ENCODE measurements at regions not wholly inside any gene's neighbourhood (a gene's known extent, or its start where the extent isn't known, plus 50 kb on each side); places are given as distances from the start of the nearest gene placed in this dataset.

GRCh38 chr5:4420681-4421080 lies 719.4 kb upstream of the ADAMTS16 start:
- no peak for TF ChIP-seq CTCF (IDR thresholded peaks at IDR 0.05)
- TF ChIP-seq POLR2A (IDR thresholded peaks at IDR 0.05), result no peak
- no peak for TF ChIP-seq POLR2AphosphoS5 (IDR thresholded peaks at IDR 0.05)
